HEK293 (cell line): ENCODE measurements at regions not wholly inside any gene's neighbourhood (a gene's known extent, or its start where the extent isn't known, plus 50 kb on each side); places are given as distances from the start of the nearest gene placed in this dataset.

Experiments
- CTCF ChIA-PET: fragments of 350-600 bp; formaldehyde crosslinking; extraction: SDS; loops from one replicate; lab custom pipeline; 2021; ENCODE audit warnings: antibody characterized with exemption; lab: Yijun Ruan, JAX
- POLR2A ChIA-PET: fragments of 300-600 bp; formaldehyde crosslinking; extraction: SDS; loops from one replicate; lab custom pipeline; 2020; ENCODE audit warnings: antibody characterized with exemption, inconsistent platforms; lab: Yijun Ruan, JAX
- H3K27ac ChIP-seq: fragments of 200-500 bp; sonication (Bioruptor generic); 2 replicates; pipeline ENCODE4 v1.5.1; 2014; ENCODE audit warnings: low read depth, low read length, control low read depth, inconsistent platforms; ENCODE audit errors: extremely low read depth
- H3K36me3 ChIP-seq, 2 experiments: fragments of 200-500 bp in 1 of 2; sonication (Bioruptor generic) in 1 of 2; 1 replicate in 1 of 2; 2 replicates in 1 of 2; pipeline ENCODE4 v1.5.1; 2014 to 2017; ENCODE audit warnings: inconsistent platforms in 2 of 2, low read length in 2 of 2; ENCODE audit not compliant: control insufficient read depth in 2 of 2, insufficient read depth in 1 of 2
- H3K4me1 ChIP-seq: fragments of 200-500 bp; sonication (Bioruptor generic); 2 replicates; pipeline ENCODE4 v1.5.1; 2014; ENCODE audit warnings: mild to moderate bottlenecking, low read length, inconsistent platforms; ENCODE audit not compliant: control insufficient read depth, insufficient read depth
- H3K4me3 ChIP-seq: 2 replicates; pipeline ENCODE4 v1.5.1; 2011; ENCODE audit warnings: low read depth, mild to moderate bottlenecking, control low read depth, low read length, moderate library complexity
- H3K9me3 ChIP-seq: fragments of 200-500 bp; sonication (Bioruptor generic); 2 replicates; pipeline ENCODE4 v1.5.1; 2014; ENCODE audit warnings: low read depth, low read length, inconsistent platforms; ENCODE audit not compliant: control insufficient read depth, insufficient read depth
- CTCF ChIP-seq: fragments of 450-650 bp; formaldehyde crosslinking; IDR thresholded peaks from 2 replicates; pipeline ENCODE4 v1.5.1; 2016; ENCODE audit warnings: missing biosample characterization, missing genetic modification characterization
- HOXC10 ChIP-seq: sonication (generic); formaldehyde crosslinking; IDR thresholded peaks from 2 replicates; pipeline ENCODE4 v1.8.1; 2023; ENCODE audit warnings: mild to moderate bottlenecking, missing genetic modification reagents
- ZEB2 ChIP-seq: fragments of 450-650 bp; formaldehyde crosslinking; IDR thresholded peaks from 2 replicates; pipeline ENCODE4 v1.5.1; 2016; ENCODE audit warnings: missing biosample characterization, missing genetic modification characterization
- ZNF10 ChIP-seq: fragments of 450-650 bp; formaldehyde crosslinking; IDR thresholded peaks from 2 replicates; pipeline ENCODE4 v1.5.1; 2017; ENCODE audit warnings: missing biosample characterization, missing genetic modification characterization
- ZNF16 ChIP-seq: fragments of 450-650 bp; formaldehyde crosslinking; IDR thresholded peaks from 2 replicates; pipeline ENCODE4 v1.5.1; 2016; ENCODE audit warnings: low read depth, missing biosample characterization, missing genetic modification characterization
- ZNF174 ChIP-seq: fragments of 450-650 bp; formaldehyde crosslinking; IDR thresholded peaks from 2 replicates; pipeline ENCODE4 v1.5.0; 2017; ENCODE audit warnings: missing biosample characterization, mild to moderate bottlenecking, missing genetic modification characterization
- ZNF223 ChIP-seq: fragments of 450-650 bp; formaldehyde crosslinking; IDR thresholded peaks from 2 replicates; pipeline ENCODE4 v1.5.1; 2016; ENCODE audit warnings: missing biosample characterization, missing genetic modification characterization
- ZNF239 ChIP-seq: fragments of 450-650 bp; formaldehyde crosslinking; IDR thresholded peaks from 2 replicates; pipeline ENCODE4 v1.5.1; 2016; ENCODE audit warnings: missing biosample characterization, missing genetic modification characterization
- ZNF248 ChIP-seq: fragments of 450-650 bp; formaldehyde crosslinking; IDR thresholded peaks from 2 replicates; pipeline ENCODE4 v1.5.1; 2017; ENCODE audit warnings: missing biosample characterization, missing genetic modification characterization
- ZNF366 ChIP-seq: fragments of 450-650 bp; formaldehyde crosslinking; conservative IDR thresholded peaks from 2 replicates; pipeline ENCODE4 v1.5.1; 2016; ENCODE audit warnings: missing biosample characterization, missing genetic modification characterization
- ZNF416 ChIP-seq: fragments of 450-650 bp; formaldehyde crosslinking; IDR thresholded peaks from 2 replicates; pipeline ENCODE4 v1.5.1; 2016; ENCODE audit warnings: missing biosample characterization, missing genetic modification characterization
- ZNF518A ChIP-seq: fragments of 450-650 bp; formaldehyde crosslinking; conservative IDR thresholded peaks from 2 replicates; pipeline ENCODE4 v1.5.1; 2016; ENCODE audit warnings: low read depth, missing biosample characterization, missing genetic modification characterization
- ZNF521 ChIP-seq: fragments of 450-650 bp; formaldehyde crosslinking; IDR thresholded peaks from 2 replicates; pipeline ENCODE4 v1.5.1; 2017; ENCODE audit warnings: missing biosample characterization, mild to moderate bottlenecking, missing genetic modification characterization
- ZNF571 ChIP-seq: fragments of 450-650 bp; formaldehyde crosslinking; IDR thresholded peaks from 2 replicates; pipeline ENCODE4 v1.5.0; 2017; ENCODE audit warnings: missing biosample characterization, missing genetic modification characterization
- ZNF585B ChIP-seq: fragments of 450-650 bp; formaldehyde crosslinking; IDR thresholded peaks from 2 replicates; pipeline ENCODE4 v1.5.1; 2016; ENCODE audit warnings: missing biosample characterization, missing genetic modification characterization
- ZNF639 ChIP-seq: fragments of 450-650 bp; formaldehyde crosslinking; IDR thresholded peaks from 2 replicates; pipeline ENCODE4 v1.5.1; 2016; ENCODE audit warnings: missing biosample characterization, missing genetic modification characterization
- ZNF768 ChIP-seq: fragments of 450-650 bp; formaldehyde crosslinking; IDR thresholded peaks from 2 replicates; pipeline ENCODE4 v1.5.1; 2018; ENCODE audit warnings: missing biosample characterization, mild to moderate bottlenecking, missing genetic modification characterization
- ZNF792 ChIP-seq: fragments of 450-650 bp; formaldehyde crosslinking; IDR thresholded peaks from 2 replicates; pipeline ENCODE4 v1.5.1; 2016; ENCODE audit warnings: missing biosample characterization, missing genetic modification characterization

- TF ChIP-seq CTCF (tag by site-specific recombination) (no peak), ZNF639 (tag by site-specific recombination) (no peak), HOXC10 (CRISPR knock-in tag) (no peak), ZNF16 (tag by site-specific recombination) (no peak), ZNF571 (tag by site-specific recombination) (no peak), ZNF174 (no peak), ZNF768 (tag by site-specific recombination) (no peak), ZNF585B (tag by site-specific recombination) (no peak), ZNF518A (tag by site-specific recombination) (no peak), ZNF521 (tag by site-specific recombination) (no peak)
Observed at GRCh38 chr3:106086636-106087035, 217.8 kb upstream of the CBLB start (continued).

- TF ChIP-seq ZNF223, result no peak
- TF ChIP-seq ZEB2, result no peak
- TF ChIP-seq ZNF10 (tag by site-specific recombination), result peak; percentile 72
- no peak for TF ChIP-seq ZNF239 (tag by site-specific recombination)
- no peak for TF ChIP-seq ZNF416 (tag by site-specific recombination)
- no peak for TF ChIP-seq ZNF248 (tag by site-specific recombination)
- TF ChIP-seq, all 188 proteins: peak for 1
- Histone ChIP-seq H3K27ac (no peak overlapping the region), H3K9me3 (no peaks in the 10 kb centered on the region), H3K36me3 (no peaks in the 10 kb centered on the region), H3K4me3 (no peak overlapping the region), H3K4me1 (no peaks in the 10 kb centered on the region)
- ChIA-PET CTCF (interaction anchor here (0.6 to 0.7 kb wide), 2 partner anchors 517 to 1044 kb away, joined by 3 to 4 read pairs; no protein-coding TSS in a partner anchor), POLR2A (no interaction called here)
Observed at GRCh38 chr3:106088304-106088703, 219.5 kb upstream of the CBLB start.

- no peaks in the 10 kb centered on the region for H3K9me3 ChIP-seq
- POLR2A ChIA-PET, result no interaction called here
- CTCF ChIA-PET, result interaction anchor here (0.7 kb wide), 1 partner anchor 518 kb away, joined by 3 read pairs; no protein-coding TSS in a partner anchor
Observed at GRCh38 chr3:106088899-106089298, 220.1 kb upstream of the CBLB start.

More at GRCh38 chr3:106088899-106089298, 220.1 kb upstream of the CBLB start:
- TF ChIP-seq ZNF366 (tag by site-specific recombination) (no peak), ZNF223 (no peak), ZNF792 (tag by site-specific recombination) (no peak)
- Histone ChIP-seq H3K4me3 (no peak overlapping the region), H3K4me1 (no peaks in the 10 kb centered on the region), H3K36me3 (no peaks in the 10 kb centered on the region), H3K27ac (no peak overlapping the region)
